AG04449 (cell line): ENCODE measurements at regions not wholly inside any gene's neighbourhood (a gene's known extent, or its start where the extent isn't known, plus 50 kb on each side); places are given as distances from the start of the nearest gene placed in this dataset.

Experiments
- CTCF ChIA-PET: fragments of 350-600 bp; formaldehyde crosslinking; extraction: SDS; loops from one replicate; lab custom pipeline; 2021; ENCODE audit warnings: antibody characterized with exemption; lab: Yijun Ruan, JAX
- POLR2A ChIA-PET: fragments of 400-600, 350-600 bp; formaldehyde crosslinking; extraction: SDS; loops from one replicate; lab custom pipeline; 2020; ENCODE audit warnings: antibody characterized with exemption, inconsistent platforms; lab: Yijun Ruan, JAX
- DNase-seq: peaks from one replicate; pipeline ENCODE4 v3.0.0-alpha.2; 2010; ENCODE audit warnings: low read depth, low spot score
- H3K4me3 ChIP-seq: 2 replicates; pipeline ENCODE4 v1.5.1; 2011; ENCODE audit warnings: low read depth, mild to moderate bottlenecking, control low read depth, low read length
- TF ChIP-seq, protein P1 (sequence below): IDR thresholded peaks from one replicate; pipeline ENCODE4 v1.5.1; 2011; ENCODE audit warnings: mild to moderate bottlenecking, moderate library complexity, low read length, control low read depth, inconsistent platforms; ENCODE audit not compliant: insufficient read depth; ENCODE audit errors: missing control alignments

DNA sequence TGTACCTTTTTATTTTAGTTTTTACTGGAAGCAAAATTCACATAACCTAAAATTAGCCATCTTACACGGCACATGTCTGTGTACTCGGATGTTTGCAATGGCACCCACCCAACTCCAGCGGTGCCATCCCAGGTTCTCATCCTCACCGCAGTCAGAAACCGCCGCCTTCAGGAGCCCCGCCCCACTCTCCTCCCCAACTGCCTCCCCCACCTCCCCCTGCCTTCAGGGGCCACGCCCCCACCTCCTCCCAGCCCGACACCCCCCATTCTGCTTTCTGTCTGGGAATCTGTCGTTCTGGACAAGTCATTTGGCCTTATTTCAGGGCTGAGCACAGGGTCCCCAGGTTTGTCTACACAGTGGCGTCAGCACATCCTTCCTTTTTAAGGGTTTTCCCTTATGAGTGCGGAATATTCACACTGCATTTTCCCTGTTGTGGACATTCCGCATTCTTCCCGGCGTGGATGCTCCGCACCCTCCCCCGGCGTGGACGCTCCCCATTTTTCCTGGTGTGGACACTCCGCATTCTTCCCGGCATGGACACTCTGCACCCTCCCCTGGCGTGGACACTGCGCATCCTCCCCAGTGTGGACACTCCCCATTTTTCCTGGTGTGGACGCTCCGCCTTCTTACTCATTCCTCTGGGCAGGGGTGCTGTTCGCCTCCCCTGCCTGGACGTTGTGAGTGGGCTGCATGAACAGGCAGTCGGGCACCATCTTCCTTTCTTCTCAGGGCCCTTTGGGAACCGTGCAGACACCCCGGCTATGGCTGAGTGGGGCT, 135.4 kb upstream of the NKX1-1 start:
- CTCF ChIA-PET, result no interaction called here
- no peak for DNase-seq
- H3K4me3 ChIP-seq, result no peak overlapping the region
- TF ChIP-seq, protein P1, sequence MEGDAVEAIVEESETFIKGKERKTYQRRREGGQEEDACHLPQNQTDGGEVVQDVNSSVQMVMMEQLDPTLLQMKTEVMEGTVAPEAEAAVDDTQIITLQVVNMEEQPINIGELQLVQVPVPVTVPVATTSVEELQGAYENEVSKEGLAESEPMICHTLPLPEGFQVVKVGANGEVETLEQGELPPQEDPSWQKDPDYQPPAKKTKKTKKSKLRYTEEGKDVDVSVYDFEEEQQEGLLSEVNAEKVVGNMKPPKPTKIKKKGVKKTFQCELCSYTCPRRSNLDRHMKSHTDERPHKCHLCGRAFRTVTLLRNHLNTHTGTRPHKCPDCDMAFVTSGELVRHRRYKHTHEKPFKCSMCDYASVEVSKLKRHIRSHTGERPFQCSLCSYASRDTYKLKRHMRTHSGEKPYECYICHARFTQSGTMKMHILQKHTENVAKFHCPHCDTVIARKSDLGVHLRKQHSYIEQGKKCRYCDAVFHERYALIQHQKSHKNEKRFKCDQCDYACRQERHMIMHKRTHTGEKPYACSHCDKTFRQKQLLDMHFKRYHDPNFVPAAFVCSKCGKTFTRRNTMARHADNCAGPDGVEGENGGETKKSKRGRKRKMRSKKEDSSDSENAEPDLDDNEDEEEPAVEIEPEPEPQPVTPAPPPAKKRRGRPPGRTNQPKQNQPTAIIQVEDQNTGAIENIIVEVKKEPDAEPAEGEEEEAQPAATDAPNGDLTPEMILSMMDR, result no peak
- POLR2A ChIA-PET, result no interaction called here

DNA sequence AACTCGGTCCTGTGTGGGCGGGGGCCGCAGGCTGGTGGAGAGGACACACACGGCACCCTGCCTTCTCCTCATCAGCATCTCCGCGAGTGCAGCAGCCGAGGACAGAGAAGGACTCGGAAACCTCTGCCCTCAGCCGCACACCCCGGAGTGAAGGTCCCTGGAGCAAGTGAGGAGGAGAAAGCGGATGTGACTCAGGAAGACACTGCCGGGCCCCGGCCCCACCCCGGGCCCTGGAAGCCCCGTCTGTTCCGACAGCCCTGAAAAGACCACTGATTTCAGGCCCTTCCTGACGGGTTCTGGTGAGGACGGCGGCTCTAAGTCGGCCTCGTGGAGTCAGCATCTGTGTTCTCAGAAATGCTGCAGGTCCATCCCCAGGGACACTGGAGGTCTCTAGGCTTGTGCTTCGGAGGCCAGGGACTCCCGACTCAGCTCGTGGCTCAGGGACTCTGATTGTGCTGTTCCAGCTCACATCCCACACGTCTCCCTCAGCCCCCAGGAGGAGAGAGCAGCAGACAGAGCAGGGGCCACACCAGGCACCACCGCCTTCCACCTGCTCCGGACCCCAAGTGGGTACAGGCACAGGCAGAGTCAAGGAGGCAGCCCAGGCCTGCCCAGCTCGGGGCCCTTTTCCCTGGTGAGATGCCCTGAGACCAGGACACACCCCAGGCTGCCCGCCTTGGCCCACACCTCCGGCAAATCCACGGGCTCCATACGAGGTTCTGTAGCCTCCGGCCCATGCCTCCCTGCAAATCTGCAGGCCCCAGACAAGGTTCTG, 134.5 kb upstream of the NKX1-1 start:
- ChIA-PET CTCF (no interaction called here), POLR2A (no interaction called here)
- H3K4me3 ChIP-seq, result no peak overlapping the region
- TF ChIP-seq, protein P1, result no peak
- no peak for DNase-seq

DNA sequence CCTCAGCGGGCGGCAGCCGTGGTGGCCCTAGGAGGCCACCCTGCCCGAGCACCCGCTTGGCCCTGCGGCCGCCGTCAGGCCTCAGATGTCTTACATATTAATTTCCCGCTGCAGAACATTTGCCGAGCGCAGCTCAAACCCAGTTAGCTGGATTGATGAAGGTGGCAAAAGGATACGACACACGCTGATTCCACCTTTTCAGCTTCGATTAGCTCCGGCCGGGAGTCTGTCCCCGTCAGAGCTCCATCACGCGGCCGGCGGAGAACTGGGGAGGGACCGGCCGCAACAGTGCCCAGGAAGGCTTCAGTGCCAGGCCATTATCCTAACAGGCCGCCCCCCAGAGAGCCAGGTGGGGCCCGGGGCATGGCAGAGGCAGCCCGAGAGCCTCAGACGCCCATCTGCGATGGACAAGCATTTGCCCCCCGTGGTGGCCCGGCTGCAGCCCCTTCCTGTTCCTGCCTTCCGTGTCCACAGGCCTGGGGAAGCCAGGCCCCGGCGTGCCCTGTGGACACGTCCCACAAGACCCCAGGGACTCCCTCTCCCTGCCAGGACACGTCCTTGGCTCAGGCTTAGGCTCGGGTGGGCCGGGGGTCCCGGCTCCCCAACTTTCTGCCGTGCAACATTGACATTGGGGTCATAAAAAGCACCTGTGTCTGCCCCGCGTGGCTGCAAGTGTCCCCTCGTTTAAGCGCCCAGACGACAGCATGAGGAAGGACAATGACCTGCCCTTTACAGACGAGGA, 133.8 kb upstream of the NKX1-1 start:
- ChIA-PET CTCF (interaction anchor here (1.4 kb wide), 1 partner anchor 9 kb away, joined by 6 read pairs; no protein-coding TSS in a partner anchor), POLR2A (no interaction called here)
- TF ChIP-seq, protein P1, result no peak
- no peak overlapping the region for H3K4me3 ChIP-seq
- no peak for DNase-seq

DNA sequence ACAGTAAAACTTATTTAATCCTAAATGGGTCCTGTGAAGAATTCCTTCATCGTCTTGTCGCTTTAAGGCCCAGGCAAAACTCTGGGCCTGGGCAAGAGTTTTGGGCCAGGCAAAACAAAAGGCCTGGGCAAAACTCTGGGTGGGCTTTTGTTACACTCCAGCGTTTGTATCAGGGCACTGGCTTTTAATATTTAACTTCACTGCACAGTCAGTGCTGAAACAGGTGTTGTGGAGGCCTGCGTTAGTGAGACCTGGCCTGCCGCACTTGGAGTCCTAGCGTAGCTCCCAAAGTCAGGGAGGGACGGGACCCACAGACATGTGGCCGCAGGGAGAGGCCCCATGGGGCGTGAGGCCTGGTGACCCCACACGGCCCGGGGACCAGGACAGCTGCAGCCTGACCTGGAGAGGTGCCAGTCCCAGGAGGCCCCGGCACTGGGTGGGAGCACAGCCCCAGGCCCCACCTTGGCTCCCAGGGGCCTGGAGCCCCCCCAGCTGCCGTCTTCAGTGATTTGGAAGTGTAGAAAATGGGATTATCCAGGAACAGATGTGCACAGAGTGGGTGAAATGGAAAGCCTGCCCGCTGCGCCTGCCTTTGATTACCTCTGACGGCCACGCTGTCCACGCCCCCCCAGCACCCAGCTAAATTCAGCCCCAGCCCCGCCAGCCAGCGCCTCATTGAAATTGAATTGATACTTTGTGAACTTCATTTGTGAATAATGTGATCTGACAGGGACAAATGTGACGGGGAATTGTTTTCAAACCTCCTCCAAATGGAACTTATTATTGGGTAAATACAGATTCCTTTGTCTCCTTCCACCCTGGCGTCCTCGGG, 132.9 kb upstream of the NKX1-1 start:
- H3K4me3 ChIP-seq, result no peak overlapping the region
- CTCF ChIA-PET, result interaction anchor here (1.3 to 1.4 kb wide), 2 partner anchors 10 to 22 kb away, joined by 3 to 6 read pairs; no protein-coding TSS in a partner anchor
- POLR2A ChIA-PET, result no interaction called here
- TF ChIP-seq, protein P1, result no peak
- DNase-seq, result no peak

DNA sequence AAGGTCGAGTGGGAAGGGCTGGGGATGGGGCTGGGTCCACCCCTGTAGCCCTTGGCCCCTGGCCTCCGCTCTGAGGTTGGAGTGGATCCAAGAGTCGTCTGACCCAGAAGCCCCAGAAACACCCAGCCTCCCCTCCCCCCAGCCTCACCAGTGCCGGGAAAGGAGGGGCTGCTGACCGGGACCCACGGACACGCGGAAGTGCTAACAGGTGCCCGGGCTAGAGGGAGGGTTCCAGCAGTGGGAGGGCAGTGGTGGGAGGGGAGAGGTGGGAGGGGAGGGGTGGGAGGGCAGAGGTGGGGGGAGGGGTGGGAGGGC, 131.8 kb upstream of the NKX1-1 start:
- TF ChIP-seq, protein P1, result no peak
- ChIA-PET POLR2A (no interaction called here), CTCF (no interaction called here)
- no peak overlapping the region for H3K4me3 ChIP-seq
- no peak for DNase-seq
